HG03575 (cell line): ENCODE measurements at regions not wholly inside any gene's neighbourhood (a gene's known extent, or its start where the extent isn't known, plus 50 kb on each side); places are given as distances from the start of the nearest gene placed in this dataset.

Experiments
- ATAC-seq: cut with Tn5 transposase; IDR thresholded peaks from one replicate; pipeline ENCODE4 v1.9.1; 2021; ENCODE audit not compliant: unreplicated experiment, insufficient number of reproducible peaks, low FRiP score; ENCODE audit errors: extremely low read depth

DNA sequence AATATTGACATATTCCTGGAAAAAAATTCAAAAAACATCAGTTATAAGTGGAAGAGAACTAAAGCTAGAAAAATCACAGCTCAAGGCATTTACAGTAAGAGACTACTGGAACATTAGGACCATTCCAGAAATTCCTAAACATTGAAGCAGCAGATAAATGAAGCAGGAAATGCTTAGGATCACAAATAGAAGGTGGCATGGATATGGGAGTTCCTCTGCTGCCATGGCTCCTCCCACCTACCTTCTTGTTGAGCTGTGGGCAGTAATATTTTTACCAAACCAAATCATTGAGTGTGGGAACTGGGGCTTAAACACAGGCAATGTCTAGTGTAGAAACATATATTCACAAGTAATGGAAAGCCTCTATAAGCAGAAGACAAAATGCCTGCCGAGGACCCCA is 292.8 kb downstream of the ANKRD7 start:
- ATAC-seq: no peak

GRCh38 chr7:118525020-118525419 is 300.5 kb downstream of the ANKRD7 start:
- ATAC-seq: no peak

- no peak for ATAC-seq
Observed at GRCh38 chr7:118531566-118531965, 307.1 kb downstream of the ANKRD7 start.

DNA sequence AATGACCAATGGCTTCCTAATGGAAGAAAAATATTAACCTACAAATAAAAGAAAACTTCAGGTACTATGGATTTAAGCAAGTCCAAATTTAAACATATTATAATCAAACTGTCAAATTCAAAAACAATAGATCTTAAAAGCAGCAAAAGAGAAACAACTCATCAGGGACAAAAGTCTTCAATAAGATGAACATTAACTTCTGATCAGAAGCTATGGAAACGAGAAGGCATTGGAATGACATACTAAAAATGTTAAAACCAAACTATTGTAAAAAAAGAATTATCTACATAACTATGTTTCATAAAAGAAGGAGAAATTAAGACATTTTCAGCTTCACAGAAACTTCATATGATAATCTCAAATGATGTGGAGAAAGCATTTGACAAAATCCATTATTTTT is 334.7 kb downstream of the ANKRD7 start:
- no peak for ATAC-seq

GRCh38 chr7:118563311-118563710 is 338.8 kb downstream of the ANKRD7 start:
- no peak for ATAC-seq

- no peak for ATAC-seq
Observed at GRCh38 chr7:118572604-118573003, 348.1 kb downstream of the ANKRD7 start.

DNA sequence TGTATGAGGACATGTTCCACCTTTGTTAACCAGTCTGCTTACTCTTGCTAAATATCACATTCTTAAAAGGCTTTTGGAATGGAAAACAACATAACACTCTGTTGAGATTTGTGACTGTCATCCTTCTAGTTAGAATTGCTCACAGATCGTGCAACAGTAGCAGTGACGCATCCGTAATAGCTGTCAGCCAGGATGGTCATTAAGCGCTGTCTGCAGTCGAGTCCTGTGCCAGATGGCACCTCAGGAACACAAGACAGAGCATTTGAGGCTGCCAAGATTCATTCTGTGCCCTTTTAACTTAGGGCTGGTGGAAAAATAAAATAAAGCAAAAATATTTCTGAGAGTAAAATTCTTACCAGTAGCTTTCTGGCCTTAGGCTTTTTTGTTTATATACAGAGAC is 348.6 kb downstream of the ANKRD7 start:
- no peak for ATAC-seq

- no peak for ATAC-seq
Observed at GRCh38 chr7:118575393-118575948, 351.0 kb downstream of the ANKRD7 start.

DNA sequence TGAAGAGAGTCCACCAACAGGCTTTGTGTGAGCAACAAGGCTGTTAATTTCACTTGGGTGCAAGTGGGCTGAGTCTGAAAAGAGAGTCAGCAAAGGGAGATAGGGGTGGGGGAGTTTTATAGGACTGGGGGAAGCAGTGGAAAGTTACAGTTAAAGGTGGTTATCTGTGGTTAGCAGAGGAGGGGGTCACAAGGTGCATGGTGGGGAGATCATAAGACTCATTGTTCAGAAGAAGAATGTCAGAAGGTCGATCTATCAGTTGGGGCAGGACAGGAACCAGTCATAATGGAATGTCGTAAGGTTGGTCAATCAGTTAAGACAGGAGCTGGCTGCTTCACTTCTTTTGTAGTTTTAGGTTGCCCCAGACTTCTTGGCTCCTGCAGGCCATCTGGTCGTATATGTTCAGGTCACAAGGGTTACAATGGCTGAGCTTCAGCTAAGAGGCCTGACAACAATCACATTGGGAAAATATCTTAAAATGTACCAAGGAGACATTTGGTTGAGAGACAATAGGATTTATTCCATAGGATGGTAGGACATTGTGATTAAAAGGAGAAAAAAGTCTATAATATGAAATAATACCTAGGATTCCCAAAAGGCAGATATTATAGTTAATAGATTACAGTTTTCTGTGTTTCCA is 356.4 kb downstream of the ANKRD7 start:
- no peak for ATAC-seq

GRCh38 chr7:118583641-118584040 is 359.1 kb downstream of the ANKRD7 start:
- no peak for ATAC-seq

- no peak for ATAC-seq
Observed at GRCh38 chr7:118586248-118586647, 361.7 kb downstream of the ANKRD7 start.

DNA sequence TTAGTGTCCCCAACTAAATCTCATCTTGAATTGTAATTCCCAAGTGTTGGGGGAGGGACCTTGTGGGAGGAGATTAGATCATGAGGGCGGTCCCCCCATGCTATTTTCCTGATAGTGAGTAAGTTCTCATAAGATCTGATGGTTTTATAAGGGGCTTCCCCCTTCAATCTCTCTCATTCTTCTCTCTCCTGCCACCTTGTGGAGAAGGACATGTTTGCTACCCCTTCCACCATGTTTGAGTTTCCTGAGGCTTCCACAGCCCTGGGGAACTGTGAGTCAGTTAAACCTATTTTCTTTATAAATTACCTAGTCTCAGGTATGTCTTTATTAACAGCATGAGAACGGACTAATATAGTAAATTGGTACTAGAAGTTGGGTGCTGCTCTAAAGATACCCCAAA is 365.6 kb downstream of the ANKRD7 start:
- ATAC-seq: no peak

DNA sequence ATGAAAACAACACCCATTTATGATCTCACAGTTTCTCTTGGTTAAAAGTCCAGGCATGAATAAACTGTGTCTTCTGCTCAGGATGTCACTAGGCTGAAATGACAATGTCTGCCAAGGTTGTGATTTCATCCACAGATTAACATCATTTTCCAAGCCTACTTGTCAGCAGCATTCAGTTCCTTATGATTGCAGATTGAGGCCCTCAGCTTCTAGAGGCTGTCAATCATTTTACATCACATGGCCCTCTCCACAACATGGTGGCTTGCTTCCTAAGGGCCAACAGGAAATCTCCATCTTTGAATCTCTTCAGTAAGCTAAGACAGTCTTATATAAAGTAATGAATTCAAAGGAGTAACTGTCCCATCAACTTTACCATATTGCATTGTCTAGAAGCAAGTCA is 377.6 kb downstream of the ANKRD7 start:
- no peak for ATAC-seq

DNA sequence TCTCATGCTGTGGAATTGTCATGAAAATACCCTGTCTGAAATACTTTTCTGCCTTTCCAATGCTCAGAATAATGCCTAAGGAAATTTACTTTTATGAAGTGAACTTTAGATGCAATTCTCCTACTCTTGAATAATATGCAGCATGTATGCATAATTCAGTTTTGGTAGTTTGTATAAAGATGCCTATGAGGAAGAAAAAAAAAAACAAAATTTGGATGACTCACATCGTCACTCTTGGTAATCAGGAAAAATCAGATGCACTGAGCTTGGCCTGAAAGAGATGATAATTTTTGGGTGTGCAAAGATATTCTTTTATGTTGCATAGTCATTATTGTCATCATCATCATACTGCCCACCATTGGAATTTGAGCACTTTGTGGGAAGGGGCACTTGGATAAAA is 382.1 kb downstream of the ANKRD7 start:
- ATAC-seq: no peak

DNA sequence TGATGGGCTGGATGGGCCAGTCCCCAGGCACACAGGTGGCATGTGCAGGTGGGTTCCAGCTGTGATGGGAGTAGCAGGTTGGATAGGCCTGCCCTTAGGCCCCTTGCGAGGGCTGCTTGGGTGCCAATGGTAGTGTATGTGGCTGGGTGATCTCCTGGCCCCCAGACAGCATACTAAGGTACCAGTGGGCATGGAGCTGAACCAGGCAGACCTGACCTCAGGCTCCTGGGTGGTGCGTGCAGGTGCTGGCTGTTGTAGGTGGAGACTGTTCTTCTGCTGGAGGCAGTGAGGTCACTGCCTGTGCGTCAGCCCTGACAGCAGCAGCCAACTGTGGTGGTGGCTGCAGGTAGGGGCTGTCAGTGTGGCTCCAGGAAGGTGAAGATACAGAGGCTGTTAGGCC is 384.7 kb downstream of the ANKRD7 start:
- no peak for ATAC-seq

GRCh38 chr7:118615681-118616080 is 391.2 kb downstream of the ANKRD7 start:
- ATAC-seq: no peak

GRCh38 chr7:118621810-118622360 is 397.4 kb downstream of the ANKRD7 start:
- no peak for ATAC-seq

- no peak for ATAC-seq
Observed at GRCh38 chr7:118626739-118627138, 402.2 kb downstream of the ANKRD7 start.

GRCh38 chr7:118627467-118627866 is 403.0 kb downstream of the ANKRD7 start:
- ATAC-seq: no peak

GRCh38 chr7:118629898-118630438 is 405.5 kb downstream of the ANKRD7 start:
- ATAC-seq: no peak

- ATAC-seq: no peak
Observed at GRCh38 chr7:118642396-118642795, 417.9 kb downstream of the ANKRD7 start.
